Lower leg skin (tissue), 3 donors: ENCODE measurements at regions not wholly inside any gene's neighbourhood (a gene's known extent, or its start where the extent isn't known, plus 50 kb on each side); places are given as distances from the start of the nearest gene placed in this dataset.

Source experiments
- POLR2A ChIP-seq, 2 donors: fragments of 450-650 bp; IDR thresholded peaks; one replicate each; pipeline ENCODE4 v1.6.1; 2016 to 2017; ENCODE audit warnings: antibody characterized with exemption in 2 of 2, mild to moderate bottlenecking in 1 of 2, moderate library complexity in 1 of 2
- TF ChIP-seq, protein P1 (sequence below), 3 donors: fragments of 450-650 bp; IDR thresholded peaks; one replicate each; pipeline ENCODE4 v1.5.1; 2016; ENCODE audit warnings: antibody characterized with exemption in 3 of 3, mild to moderate bottlenecking in 3 of 3, moderate library complexity in 2 of 3

DNA sequence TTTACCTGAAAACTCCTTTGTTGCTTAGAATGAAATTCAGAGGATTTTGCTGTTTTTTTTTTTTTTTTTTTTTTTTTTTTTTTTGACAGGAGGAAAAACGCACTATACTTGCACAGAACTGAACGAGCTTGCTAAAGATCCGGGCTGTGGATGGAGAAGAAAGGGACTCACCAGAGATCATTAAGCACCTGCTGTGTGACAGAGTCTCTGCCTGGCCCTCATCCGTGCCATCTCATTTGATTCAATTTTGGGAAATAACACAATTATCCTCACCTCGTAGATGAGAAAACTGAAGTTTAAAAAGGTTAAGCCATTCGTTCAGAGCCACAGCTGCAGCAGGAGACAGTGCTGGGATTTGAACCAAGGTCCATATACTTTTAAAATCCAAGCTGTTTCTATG is 775.4 kb upstream of the ID2 start:
- TF ChIP-seq, protein P1, sequence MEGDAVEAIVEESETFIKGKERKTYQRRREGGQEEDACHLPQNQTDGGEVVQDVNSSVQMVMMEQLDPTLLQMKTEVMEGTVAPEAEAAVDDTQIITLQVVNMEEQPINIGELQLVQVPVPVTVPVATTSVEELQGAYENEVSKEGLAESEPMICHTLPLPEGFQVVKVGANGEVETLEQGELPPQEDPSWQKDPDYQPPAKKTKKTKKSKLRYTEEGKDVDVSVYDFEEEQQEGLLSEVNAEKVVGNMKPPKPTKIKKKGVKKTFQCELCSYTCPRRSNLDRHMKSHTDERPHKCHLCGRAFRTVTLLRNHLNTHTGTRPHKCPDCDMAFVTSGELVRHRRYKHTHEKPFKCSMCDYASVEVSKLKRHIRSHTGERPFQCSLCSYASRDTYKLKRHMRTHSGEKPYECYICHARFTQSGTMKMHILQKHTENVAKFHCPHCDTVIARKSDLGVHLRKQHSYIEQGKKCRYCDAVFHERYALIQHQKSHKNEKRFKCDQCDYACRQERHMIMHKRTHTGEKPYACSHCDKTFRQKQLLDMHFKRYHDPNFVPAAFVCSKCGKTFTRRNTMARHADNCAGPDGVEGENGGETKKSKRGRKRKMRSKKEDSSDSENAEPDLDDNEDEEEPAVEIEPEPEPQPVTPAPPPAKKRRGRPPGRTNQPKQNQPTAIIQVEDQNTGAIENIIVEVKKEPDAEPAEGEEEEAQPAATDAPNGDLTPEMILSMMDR (IDR thresholded peaks at IDR 0.05): no peak
- no peak for TF ChIP-seq POLR2A (IDR thresholded peaks at IDR 0.05)
